GM21723 (cell line): ENCODE measurements at regions not wholly inside any gene's neighbourhood (a gene's known extent, or its start where the extent isn't known, plus 50 kb on each side); places are given as distances from the start of the nearest gene placed in this dataset.

ENCODE experiments used
- ATAC-seq: cut with Tn5 transposase; IDR thresholded peaks from one replicate; pipeline ENCODE4 v1.9.1; 2021; ENCODE audit warnings: mild to moderate bottlenecking, moderate library complexity; ENCODE audit not compliant: unreplicated experiment

GRCh38 chr2:103264058-103264768 is 502.4 kb downstream of the TMEM182 start:
- ATAC-seq = no peak

DNA sequence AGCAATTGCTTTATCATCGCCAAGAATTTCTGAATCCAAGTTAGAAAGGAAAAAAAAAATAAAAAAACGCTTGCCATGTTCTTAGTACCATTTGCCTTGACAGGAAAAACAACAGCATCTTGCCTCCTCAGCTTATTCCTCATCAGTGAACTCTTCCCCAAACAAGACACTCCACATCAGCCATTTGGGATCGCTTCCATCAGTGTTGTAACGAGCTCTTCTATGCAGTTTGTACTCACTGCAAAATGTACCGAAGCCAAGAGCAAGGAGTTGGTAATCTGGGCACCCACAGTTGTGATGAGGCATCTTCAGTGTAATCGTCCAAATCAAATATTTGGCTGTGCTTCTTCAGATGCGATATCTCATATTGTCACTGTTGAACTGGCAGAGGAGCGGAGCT is 503.7 kb downstream of the TMEM182 start:
- ATAC-seq = no peak

GRCh38 chr2:103268841-103269498 is 507.1 kb downstream of the TMEM182 start:
- ATAC-seq = no peak

DNA sequence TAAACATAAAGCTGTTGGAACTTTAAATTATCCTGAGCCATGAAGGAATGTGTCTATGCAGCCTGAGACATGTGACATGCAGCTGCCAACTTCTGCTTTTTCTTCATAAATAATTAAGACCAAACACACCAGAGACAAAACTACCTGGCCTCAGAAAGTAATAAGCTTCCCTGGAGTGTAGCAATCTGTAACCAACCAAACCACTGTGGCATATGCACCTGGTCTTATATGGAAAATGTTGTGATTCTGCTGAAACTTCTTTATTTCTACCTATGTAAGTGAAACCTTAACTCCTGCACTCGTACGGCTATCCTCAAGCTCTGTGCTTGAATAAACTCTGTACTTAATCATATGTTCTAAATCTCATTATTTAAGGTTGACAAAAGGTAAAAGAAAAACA is 515.0 kb downstream of the TMEM182 start:
- no peak for ATAC-seq

DNA sequence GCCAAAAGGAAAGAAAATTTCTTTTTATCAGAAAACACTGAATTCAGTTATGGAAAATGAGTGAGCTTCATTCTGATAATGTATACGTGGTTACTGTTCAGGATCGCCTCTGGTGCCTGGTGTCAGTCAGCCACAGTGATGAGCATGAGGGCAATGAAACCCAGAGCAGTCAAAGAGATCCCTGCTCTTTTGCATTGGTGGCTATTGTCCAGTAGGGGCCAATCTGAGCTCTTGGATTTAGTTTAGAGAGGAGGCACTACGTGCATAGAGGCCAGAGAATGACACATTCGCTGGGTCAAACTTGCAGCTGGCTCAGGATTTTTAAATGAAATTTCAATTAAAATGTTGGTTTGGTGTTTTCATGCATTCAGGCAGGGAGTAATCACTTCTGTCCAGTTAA is 522.9 kb downstream of the TMEM182 start:
- no peak for ATAC-seq

GRCh38 chr2:103285354-103285753 is 523.5 kb downstream of the TMEM182 start:
- no peak for ATAC-seq

DNA sequence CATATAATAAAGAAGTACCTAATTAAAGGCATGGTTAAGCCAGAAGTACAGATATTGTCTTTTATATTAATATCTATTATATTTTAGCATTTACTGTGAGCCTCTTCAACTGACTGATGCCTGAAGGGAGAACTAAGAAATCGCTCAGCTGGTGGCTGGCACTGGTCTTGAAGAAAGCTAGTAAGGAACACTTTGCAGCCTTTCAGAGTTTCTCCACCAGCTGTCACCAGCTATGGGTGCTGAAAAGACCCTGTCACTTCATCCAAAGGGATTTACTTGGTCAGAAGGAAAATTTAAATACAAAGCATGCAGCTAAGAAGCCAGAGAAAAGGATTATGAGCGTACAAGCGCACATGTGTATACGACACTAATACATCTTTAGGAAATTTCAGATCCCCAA is 525.9 kb downstream of the TMEM182 start:
- no peak for ATAC-seq

DNA sequence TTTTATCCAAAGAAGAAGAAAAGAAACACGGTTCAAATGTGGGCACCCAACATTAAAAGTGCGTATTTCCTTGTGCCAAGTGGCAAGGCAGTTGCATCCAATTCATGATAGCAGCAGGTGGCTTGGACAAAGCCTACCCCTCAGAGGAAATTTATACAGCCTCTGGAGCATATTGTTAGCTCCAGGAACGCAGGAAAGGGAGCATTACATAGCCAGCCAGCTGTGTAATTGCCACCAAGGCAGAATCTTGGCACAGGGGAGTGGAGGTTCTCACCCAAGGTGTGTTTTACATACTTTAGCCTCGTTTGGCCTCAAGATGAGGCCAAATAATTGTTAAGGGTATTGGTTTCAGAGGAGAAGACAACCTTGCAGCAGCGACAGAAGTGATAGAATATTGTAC is 526.9 kb downstream of the TMEM182 start:
- ATAC-seq = no peak

GRCh38 chr2:103289105-103289725 is 527.4 kb downstream of the TMEM182 start:
- no peak for ATAC-seq

DNA sequence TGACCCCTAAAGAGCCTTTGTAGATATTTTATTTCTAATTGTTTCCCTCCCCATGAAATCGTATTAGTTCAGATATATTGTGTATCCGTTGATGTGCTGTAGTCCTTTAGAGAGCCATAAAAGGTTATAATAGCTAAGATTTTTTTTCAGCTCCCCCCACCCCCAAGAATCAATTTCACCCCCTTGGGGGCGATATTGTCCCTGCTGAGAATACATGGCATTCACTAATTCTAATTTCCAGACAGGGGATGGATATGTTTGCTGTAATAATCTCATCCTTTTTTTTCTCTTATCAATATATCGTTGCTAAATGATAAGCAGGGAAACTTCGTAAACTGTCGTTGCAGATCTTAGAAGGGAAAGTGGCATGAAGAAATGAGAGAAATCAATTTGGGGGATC is 530.7 kb downstream of the TMEM182 start:
- ATAC-seq = no peak

- no peak for ATAC-seq
Observed at GRCh38 chr2:103293067-103293741, 531.4 kb downstream of the TMEM182 start.

DNA sequence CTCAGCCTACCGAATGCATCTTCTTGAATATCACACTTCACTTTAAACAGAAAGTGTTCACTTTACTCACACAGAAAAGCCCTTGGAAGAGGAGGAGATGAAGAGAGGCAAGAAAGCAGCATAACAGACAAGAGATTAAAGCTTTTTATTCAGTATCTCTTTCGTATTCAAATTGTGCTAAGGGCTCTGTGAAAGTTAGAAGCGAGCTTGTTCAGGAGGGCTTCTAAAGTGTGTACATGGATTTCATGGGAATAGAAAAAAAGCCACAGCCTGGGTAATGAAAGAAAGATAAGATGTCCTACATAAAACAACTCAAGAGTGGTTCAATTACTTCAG is 531.9 kb downstream of the TMEM182 start:
- ATAC-seq = no peak

GRCh38 chr2:103294420-103294819 is 532.6 kb downstream of the TMEM182 start:
- ATAC-seq = no peak

- no peak for ATAC-seq
Observed at GRCh38 chr2:103295591-103295990, 533.8 kb downstream of the TMEM182 start.

- ATAC-seq = no peak
Observed at GRCh38 chr2:103324671-103325070, 562.8 kb downstream of the TMEM182 start.

GRCh38 chr2:103327386-103327785 is 565.6 kb downstream of the TMEM182 start:
- ATAC-seq = no peak

GRCh38 chr2:103327966-103328365 is 566.1 kb downstream of the TMEM182 start:
- no peak for ATAC-seq

- ATAC-seq = no peak
Observed at GRCh38 chr2:103335403-103335802, 573.6 kb downstream of the TMEM182 start.

DNA sequence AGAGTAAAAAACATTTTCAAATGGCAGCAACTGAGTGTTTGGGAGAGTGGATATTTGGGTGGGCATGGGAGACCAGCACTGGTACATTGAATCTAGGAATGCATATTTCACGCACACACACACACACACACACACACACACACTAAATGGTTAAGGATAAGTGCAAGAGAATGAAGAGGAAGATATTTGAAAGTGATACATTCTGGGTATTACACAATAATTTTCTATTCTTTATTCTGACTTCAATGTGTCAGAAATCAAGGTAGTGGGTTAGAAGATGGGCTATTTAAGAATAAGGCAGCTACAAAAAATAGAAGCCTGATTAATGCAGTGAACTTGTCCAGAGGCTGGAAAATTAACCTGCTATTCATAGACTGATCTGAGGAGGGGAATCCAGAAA is 577.0 kb downstream of the TMEM182 start:
- no peak for ATAC-seq

DNA sequence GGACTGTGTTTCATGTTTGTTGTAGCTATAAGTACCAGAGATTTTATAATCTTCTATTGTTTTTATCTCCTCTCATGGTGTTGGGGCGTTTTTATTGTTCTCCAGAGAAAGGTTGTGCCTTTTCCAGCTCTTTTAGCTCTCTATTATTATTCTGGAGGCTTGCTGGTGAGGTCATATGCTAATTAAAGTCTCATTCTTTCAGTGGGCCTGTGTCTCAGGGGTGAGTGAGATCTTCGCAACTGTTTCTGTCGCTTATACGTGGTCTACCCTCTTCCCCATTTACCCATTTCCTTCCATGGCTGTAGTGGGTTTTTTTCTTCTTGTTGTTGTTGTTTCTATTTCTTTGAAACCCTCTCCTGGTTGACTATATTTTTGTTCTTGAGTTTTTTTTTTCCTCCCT is 584.9 kb downstream of the TMEM182 start:
- ATAC-seq = no peak

DNA sequence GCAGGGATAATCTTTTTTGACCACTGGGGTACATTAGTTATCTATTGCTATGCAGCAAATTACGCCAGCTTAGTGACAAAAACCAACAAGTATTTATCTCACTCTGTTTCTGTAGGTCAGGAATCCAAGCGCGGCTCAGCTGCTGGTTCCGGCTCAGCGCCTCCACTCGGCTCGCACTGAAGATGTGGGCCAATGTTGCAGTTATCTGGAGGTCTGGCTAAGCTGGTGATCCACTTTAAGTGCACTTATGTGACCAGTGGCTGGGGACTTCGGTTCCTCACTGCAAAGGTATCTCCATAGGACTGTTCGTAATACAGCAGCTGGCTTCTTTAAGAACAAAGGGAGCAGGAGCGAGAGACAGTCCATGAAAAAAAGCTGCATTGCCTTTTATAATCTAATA is 591.9 kb downstream of the TMEM182 start:
- no peak for ATAC-seq

- ATAC-seq = no peak
Observed at GRCh38 chr2:103355287-103355686, 593.5 kb downstream of the TMEM182 start.
